SU-DHL-6 (cell line): ENCODE measurements at regions not wholly inside any gene's neighbourhood (a gene's known extent, or its start where the extent isn't known, plus 50 kb on each side); places are given as distances from the start of the nearest gene placed in this dataset.

Experiments
- EZH2phosphoT487 ChIP-seq: fragments of 200-600 bp; sonication (generic), shearing (Covaris generic); conservative IDR thresholded peaks from 2 replicates; pipeline ENCODE4 v1.6.1; 2018; ENCODE audit warnings: mild to moderate bottlenecking, antibody characterized with exemption, low read length, moderate library complexity, mixed read lengths
- TF ChIP-seq, protein P1 (sequence below): fragments of 200-600 bp; sonication (generic); IDR thresholded peaks from one replicate; pipeline ENCODE4 v1.5.1; 2017; ENCODE audit warnings: antibody characterized with exemption, mild to moderate bottlenecking, low read length, moderate library complexity; ENCODE audit not compliant: insufficient read depth, poor library complexity, severe bottlenecking

DNA sequence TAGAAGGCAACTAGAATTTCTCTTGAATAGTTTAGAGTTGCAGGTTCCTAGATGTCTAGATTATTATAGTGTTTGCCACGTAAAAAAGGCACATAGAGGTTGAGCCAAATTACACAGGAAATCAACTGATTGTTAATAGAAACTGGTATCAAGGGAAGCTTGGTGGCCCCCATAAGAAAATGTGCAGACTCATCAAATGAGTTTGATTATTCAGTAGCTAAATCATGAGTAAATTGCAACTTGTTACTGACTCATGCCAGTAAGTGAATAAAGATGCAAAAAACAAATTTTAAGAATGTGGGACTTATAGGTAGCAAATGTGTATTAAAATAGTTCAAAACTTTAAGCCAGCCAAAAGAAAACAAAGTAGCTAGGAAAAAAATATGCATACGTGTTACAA is 1078.9 kb upstream of the CDH9 start:
- TF ChIP-seq, protein P1, sequence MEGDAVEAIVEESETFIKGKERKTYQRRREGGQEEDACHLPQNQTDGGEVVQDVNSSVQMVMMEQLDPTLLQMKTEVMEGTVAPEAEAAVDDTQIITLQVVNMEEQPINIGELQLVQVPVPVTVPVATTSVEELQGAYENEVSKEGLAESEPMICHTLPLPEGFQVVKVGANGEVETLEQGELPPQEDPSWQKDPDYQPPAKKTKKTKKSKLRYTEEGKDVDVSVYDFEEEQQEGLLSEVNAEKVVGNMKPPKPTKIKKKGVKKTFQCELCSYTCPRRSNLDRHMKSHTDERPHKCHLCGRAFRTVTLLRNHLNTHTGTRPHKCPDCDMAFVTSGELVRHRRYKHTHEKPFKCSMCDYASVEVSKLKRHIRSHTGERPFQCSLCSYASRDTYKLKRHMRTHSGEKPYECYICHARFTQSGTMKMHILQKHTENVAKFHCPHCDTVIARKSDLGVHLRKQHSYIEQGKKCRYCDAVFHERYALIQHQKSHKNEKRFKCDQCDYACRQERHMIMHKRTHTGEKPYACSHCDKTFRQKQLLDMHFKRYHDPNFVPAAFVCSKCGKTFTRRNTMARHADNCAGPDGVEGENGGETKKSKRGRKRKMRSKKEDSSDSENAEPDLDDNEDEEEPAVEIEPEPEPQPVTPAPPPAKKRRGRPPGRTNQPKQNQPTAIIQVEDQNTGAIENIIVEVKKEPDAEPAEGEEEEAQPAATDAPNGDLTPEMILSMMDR: no peak
- TF ChIP-seq EZH2phosphoT487: no peak
